ENCODE measurements at regions not wholly inside any gene's neighbourhood (a gene's known extent, or its start where the extent isn't known, plus 50 kb on each side); places are given as distances from the start of the nearest gene placed in this dataset.
"Not testable (repeated sequence)": the region's sequence is repeated elsewhere in the genome, so short reads cannot be mapped to it uniquely, and the experiment has no call there.

- DNase-seq = no peak
Measured at GRCh38 chr5:174953871-174954270, 229.5 kb downstream of the MSX2 start.

GRCh38 chr5:174951151-174951780 lies 226.9 kb downstream of the MSX2 start:
- DNase-seq = peak; percentile 40 to 49

GRCh38 chr5:174947548-174947947 lies 223.2 kb downstream of the MSX2 start:
- no peak for DNase-seq

GRCh38 chr5:174945853-174946252 lies 221.5 kb downstream of the MSX2 start:
- DNase-seq = no peak

GRCh38 chr5:174943785-174944184 lies 219.4 kb downstream of the MSX2 start:
- no peak for DNase-seq

GRCh38 chr5:174943002-174943401 lies 218.6 kb downstream of the MSX2 start:
- not testable (repeated sequence) for DNase-seq

GRCh38 chr5:174937201-174938123 lies 213.1 kb downstream of the MSX2 start:
- no peak for DNase-seq

- DNase-seq = peak; percentile 45 to 56
Measured at GRCh38 chr5:174935854-174936474, 211.6 kb downstream of the MSX2 start.

- not testable (repeated sequence) for DNase-seq
Measured at GRCh38 chr5:174931033-174931432, 206.7 kb downstream of the MSX2 start.

GRCh38 chr5:174925586-174925985 lies 201.2 kb downstream of the MSX2 start:
- DNase-seq = no peak

- no peak for DNase-seq
Measured at GRCh38 chr5:174922955-174923354, 198.6 kb downstream of the MSX2 start.

- no peak for DNase-seq
Measured at GRCh38 chr5:174920906-174921550, 196.6 kb downstream of the MSX2 start.

GRCh38 chr5:174919351-174919750 lies 195.0 kb downstream of the MSX2 start:
- no peak for DNase-seq

GRCh38 chr5:174918655-174919054 lies 194.3 kb downstream of the MSX2 start:
- no peak for DNase-seq

GRCh38 chr5:174917976-174918554 lies 193.7 kb downstream of the MSX2 start:
- no peak for DNase-seq

- not testable (repeated sequence) for DNase-seq
Measured at GRCh38 chr5:174917435-174917834, 193.1 kb downstream of the MSX2 start.

GRCh38 chr5:174916924-174917323 lies 192.5 kb downstream of the MSX2 start:
- not testable (repeated sequence) for DNase-seq

GRCh38 chr5:174916227-174916626 lies 191.8 kb downstream of the MSX2 start:
- no peak for DNase-seq

- DNase-seq = no peak
Measured at GRCh38 chr5:174911118-174911517, 186.7 kb downstream of the MSX2 start.

GRCh38 chr5:174910245-174910737 lies 185.9 kb downstream of the MSX2 start:
- peak; percentile 63 to 74 for DNase-seq

- peak; percentile 3 to 6 for DNase-seq
Measured at GRCh38 chr5:174903172-174903732, 178.9 kb downstream of the MSX2 start.

GRCh38 chr5:174901336-174901735 lies 177.0 kb downstream of the MSX2 start:
- no peak for DNase-seq

All from activated CD4-positive, alpha-beta T cell treated with anti-CD3 and anti-CD28 coated beads, Interleukin-2, amount 50 U/mL, for 48 hours (primary cell).